Inferior parietal cortex (tissue), 1 donor: ENCODE measurements at regions not wholly inside any gene's neighbourhood (a gene's known extent, or its start where the extent isn't known, plus 50 kb on each side); places are given as distances from the start of the nearest gene placed in this dataset.

Experiments
- DNase-seq: peaks from one replicate; pipeline ENCODE4 v3.0.0-alpha.2; 2016; ENCODE audit errors: extremely low spot score

DNA sequence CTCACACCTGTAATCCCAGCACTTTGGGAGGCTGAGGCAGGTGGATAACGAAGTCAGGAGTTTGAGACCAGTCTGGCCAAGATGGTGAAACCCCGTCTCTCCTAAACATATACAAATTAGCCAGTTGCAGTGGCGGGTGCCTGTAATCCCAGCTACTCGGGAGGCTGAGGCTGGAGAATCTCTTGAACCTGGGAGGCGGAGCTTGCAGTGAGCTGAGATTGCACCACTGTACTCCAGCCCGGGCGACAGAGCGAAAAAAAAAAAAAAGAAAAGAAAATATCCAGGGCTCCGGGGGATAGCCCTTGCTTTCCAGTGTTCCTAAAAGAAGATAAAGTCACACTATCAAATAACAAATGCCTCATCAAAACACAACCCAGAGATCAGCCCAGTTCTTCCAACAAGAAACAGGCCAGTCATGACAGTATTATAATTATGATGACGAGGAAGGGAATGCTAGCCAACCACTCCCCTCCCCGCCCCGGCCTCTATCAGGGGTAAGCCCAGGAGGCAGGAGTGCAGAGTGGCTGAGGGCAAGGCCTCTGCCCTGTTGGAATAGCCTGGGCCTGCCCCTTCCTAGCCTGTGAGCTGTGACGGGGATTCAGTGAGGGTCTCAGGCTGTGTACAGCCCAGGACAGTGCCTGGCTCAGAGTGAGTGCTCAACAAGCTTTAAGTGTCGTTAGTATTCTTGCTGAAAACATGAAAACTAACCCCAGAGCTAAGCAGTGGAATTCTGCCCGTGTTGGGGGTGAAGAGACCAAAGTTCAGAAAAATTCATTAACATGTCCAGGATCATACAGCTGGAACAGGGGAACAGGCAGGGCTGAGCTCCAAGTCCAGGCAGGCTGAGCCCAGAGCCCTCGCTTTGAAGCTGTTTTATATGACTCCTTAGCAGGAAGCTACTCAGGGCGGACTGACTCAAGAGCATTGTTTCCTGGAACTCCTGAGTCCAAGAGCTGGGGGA lies 54.3 kb downstream of the FAM241B start:
- no peak for DNase-seq

- DNase-seq = no peak
Measured at GRCh38 chr10:69684981-69685353, 54.9 kb downstream of the FAM241B start.

DNA sequence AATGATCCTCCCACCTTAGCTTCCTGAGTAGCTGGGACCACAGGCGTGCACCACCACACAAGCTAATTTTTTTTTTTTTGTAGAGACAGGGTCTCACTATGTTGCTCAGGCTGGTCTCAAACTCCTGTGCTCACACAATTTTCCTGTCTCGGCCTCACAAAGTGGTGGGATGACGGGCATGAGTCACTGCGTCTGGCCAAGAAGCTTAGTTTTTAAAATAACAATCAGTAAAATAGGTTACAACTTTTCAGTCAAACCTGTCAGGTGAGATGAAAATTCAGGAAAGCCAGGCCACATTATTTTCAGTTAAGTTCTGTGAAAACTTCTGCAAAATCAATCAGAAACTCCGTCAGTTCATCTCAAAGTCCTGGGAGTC lies 55.4 kb downstream of the FAM241B start:
- no peak for DNase-seq

GRCh38 chr10:69685802-69686585 lies 55.9 kb downstream of the FAM241B start:
- DNase-seq = no peak

DNA sequence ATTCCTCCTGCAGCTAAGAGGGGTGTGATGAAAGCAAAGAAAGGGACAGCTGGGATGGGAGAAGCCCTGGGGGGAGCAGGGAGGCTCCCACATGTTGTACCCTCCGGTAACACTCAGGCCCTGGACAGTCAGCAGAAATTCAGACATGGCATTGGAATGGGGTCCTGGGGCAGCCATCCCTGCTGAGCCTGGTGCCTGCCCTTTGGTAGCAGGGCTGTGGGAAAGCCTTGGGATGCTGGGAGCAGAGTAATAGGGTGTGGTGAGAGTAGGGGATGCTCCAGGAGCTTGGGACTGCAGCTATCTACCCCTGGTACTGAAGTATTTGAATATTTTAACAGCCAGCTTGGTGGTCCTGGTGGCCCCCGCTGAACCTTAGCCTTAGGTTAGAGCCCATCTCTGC lies 56.8 kb downstream of the FAM241B start:
- no peak for DNase-seq

DNA sequence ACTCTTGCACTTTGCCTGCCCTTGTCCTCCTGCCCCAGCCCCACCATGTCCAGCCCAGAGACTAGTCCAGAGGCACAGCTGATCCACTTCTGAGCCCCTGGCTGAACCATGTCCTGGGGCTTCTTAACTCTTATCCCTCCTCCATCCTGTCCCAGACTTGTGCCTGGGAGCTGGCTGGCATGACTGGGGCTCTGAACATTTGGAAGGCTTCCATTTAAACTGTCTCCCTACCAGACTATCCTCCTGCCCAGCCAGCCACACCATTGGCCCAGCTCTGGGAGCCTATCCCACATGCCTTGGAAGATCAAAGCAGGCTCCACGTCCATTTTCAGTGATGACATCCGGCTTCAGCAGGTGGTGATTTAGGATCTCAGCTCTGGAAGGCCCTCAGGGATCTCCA lies 57.4 kb downstream of the FAM241B start:
- no peak for DNase-seq

DNA sequence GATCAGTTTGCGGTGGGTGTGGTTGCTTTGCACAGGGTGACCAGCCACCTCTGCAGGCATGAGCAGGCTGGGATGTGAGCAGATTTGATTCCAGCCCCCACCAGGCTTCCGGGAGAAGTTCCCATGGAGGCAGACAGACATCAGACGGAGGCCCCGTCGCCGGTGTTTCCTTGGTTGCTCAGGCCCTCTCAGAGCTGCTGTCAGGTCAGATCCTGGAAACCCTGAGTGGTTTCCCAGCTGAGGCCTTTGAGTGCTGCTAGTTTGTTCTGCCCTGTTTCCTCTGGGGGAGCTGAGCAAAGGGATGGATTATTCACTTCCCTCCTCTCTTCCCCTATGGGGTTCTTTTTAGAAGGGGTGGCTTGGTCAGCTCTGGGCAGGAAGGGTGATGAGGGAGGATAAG lies 62.2 kb downstream of the FAM241B start:
- no peak for DNase-seq

GRCh38 chr10:69692891-69693290 lies 62.8 kb downstream of the FAM241B start:
- DNase-seq = no peak

DNA sequence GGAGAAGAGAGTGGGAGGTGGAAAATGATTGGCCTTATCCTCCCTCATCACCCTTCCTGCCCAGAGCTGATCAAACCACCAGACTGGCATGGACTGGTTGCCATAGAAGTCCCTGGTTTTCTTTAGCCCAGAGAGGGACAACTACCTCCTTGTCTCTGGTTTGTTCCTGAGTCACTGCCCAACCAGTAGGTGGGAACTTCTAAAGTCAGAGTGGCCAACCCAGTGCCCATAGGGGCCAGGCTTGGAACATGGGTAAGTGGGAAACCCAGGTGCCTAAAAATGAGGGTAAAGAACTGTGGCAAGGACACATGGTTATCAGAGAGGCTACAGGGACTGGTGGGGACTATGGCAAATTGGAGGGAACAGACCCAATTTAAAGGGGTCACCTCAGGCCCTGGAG lies 63.8 kb downstream of the FAM241B start:
- no peak for DNase-seq

DNA sequence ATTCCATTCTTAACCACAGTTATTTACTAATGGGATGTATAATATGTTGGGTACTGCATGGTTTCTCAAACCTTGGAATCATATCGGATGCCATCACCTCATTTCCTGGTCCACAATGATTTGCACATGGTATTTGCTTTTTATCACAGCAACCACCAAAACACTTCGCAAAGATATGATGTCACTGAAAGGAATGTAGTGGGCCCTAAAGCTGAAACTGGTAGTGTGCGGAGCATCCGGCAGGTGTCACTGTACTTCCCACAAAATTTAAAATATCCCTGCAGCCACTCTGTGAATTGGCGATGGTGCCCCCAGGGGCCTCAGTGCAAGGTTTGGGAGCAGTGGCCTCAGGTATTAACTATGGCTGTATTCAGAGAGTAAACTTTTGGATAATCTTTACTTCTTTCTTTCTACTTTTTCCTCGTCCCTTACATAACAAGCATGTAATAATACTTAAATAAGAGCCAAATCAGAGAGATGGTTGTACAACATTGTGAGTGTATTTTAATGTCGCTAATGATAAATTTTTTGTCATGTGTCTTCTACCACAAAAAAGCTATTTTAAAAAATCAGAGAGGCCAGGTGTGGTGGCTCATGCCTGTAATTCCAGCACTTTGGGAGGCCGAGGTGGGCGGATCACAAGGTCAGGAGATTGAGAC lies 66.2 kb downstream of the FAM241B start:
- DNase-seq = no peak

DNA sequence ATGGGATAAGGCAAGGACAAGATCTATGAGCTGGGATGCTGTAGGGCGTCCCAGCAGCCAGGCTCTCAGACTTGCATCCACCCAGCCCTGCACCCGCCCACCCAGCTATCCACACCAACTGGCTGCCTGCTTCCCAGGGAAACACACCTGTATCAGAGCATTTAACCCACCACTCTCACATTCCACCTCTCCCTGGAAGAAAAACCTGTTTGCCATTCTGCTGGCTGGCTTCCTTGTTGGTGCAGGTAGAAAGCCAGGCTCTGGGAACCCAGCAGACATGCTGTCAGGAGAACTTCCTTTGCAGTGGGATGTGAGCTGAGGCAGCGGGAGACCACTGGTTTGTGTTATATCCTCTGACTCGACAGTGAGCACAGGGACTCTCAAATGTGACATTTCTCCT lies 67.0 kb downstream of the FAM241B start:
- DNase-seq = no peak

DNA sequence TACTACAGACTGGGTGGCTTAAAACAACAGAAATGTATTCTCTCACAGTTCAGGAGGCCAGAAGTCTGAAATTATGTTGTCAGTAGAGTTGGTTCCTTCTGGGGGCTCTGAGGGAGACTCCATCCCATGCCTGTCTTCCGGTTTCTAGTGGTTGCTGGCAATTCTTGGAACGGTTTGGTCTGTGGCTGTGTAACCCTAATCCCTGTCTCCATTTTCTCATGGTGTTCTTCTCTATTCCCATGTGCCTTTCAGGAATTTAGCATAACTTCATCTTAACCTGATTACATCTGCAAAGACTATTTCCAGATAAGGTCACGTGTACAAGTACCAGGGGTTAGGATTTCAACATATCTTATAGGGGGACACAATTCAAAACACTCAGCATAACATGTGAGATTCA lies 73.2 kb downstream of the FAM241B start:
- no peak for DNase-seq

DNA sequence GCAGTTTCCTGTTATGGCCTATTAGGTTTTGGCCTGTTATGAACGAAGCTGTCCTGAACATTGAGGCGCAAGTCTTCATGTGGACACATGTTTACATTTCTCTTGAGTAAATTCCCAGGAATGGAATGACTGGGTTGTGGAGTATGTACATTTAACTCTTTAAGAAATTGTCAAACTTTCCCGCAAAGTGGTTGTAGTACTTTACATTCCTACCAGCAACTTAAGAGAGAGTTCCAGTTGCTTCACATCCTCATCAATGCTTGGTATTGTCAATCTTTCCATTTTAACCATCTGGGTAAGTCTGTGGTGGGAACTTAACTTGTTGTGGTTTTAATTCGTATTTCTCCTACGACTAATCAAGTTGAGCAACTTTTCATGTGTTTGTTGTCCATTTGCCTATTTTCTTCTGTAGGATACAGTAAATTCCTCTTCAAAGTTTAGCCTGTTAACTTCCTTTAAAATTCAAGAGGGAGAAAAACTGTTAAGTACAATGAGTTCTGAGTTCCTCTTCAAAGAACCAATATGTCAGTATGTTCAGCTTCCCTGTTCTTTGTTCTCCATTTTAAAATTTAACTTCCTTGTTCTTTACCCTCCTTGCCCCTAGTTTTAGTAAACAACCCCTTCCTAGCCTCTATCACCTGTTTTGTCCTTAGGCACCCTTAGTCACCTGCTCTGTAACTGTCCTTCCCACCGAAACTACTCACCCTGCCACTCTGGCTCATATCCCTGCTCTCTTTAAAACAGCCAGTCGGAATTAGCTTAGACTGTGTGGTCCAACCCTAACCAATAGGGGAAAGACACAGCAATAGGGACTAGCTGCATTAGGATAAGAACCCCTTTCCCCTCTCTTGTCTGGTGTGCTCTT lies 74.0 kb downstream of the FAM241B start:
- DNase-seq = no peak

DNA sequence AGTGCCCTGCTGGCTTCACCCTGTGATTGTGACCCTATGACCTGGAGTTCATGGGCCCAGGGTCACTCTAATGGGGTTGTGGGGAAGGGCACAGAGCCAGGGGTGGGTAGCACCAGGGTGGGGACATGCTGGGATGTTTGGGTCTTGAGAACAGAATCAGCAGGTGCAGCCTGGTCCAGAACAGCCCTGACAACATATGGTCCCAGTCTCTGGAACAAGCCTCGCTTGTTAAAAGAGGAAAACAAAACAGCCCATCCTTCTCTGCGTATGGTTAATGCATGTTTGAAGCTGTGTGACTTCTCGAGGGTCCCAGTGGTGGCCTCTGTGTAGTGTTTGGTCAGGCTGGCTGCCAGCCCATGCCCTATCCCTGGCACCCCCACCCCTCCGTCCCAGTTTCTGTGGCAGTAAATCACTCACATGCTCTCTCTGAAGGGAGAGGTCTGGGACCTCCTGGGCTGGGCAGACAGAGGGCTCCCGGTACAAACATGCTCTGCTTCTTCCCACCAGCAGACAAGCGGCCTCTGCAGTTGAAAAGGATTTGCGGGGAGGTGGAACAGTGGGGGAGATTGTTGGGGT lies 79.4 kb downstream of the FAM241B start:
- DNase-seq = no peak

GRCh38 chr10:69710008-69710888 lies 80.2 kb downstream of the FAM241B start:
- DNase-seq = no peak

GRCh38 chr10:69712342-69712741 lies 82.3 kb downstream of the FAM241B start:
- DNase-seq = no peak

DNA sequence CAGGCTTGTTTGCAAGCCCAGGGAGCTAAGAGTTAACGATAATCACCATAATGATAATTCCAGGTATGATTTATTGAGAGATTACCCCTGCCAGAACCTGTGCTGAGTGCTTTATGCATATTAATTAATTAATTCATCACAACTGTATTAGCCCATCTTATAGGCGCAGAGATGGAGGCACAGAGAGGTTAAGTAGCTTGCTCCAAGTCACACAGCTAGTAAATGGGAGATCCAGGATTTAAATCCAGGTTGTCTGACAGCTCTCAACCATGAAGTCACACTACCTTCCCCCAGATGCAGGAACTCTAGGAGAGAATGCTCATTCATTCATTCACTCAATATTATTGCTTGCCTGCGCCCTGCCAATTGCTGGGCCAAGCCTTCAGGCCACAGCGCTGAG lies 84.5 kb downstream of the FAM241B start:
- DNase-seq = no peak

DNA sequence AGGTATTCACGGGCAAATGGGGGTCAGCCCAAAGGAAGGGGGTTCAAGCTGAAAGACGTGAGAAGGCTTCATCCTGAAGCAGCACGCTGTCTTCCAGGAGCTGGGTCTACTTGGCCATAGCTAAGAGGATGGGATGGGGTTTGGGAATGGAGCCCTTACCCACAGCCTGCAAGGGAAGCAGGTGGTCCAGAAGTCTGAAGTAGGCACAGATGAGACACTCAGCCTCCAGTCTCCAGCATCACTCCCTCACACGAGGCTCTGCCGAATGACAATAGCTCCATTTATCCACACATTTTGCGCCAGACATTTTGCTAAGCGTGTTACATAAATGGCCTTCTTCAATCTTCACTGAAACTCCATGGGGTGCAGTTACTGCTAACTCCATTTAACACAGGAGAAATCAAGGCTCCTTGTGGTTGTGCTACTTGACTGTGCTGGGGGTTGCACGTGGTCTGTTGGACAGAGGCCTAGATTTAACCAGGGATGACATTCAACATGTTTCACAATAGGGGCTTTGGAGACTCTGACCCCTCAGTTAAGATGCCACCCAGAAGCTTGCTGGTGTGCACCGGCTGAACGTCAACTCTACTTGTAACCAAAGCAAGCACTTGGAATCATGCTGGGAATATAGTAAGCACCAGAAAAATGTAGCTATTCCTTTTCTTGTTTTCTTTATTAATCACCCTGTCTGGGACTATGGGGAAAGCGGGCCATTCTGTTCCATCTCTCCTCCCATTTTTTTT lies 85.3 kb downstream of the FAM241B start:
- DNase-seq = no peak

DNA sequence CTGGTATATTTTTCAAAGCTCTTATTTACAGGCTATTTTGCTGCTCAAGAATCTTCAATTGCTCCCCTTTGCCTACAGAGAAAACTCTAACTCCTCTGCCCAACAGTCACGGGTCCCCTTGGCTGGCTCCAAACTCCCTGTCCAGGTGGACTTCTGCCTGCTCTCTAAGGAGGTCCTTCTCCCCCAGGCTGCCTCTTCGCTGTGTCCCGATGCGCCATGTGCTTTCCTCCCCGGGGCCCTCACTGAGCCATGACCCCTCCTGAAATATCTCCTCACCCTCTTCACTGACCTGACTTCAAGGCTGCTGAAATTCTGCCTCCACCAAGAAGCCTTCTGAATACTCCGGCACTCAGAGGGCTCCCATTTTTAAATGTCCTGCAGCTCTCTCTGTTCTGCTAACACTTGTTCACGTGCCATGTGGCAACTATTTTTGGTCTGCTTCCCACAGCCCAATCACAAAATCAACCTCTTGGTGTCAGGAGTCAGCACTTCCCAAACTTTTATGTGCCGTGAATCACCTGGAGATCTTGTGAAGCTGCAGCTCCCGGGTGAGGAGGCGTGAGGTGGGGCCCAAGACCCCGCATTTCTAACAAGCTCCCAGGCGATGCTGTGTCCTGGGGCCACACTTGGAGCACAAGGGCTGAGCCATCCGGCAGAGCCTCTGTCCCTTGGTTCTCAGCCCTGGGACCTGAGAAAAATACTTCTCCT lies 85.7 kb upstream of the COL13A1 start:
- DNase-seq = no peak
